HepG2 (cell line): ENCODE measurements at regions not wholly inside any gene's neighbourhood (a gene's known extent, or its start where the extent isn't known, plus 50 kb on each side); places are given as distances from the start of the nearest gene placed in this dataset.

Experiments
- ATF7-NPFF ChIP-seq: sonication (generic); formaldehyde crosslinking; IDR thresholded peaks from 2 replicates; pipeline ENCODE4 v1.8.1; 2023; ENCODE audit warnings: mild to moderate bottlenecking, low read depth, missing genetic modification reagents, moderate library complexity
- DPF2 ChIP-seq: sonication (generic); formaldehyde crosslinking; IDR thresholded peaks from 2 replicates; pipeline ENCODE4 v1.4.0; 2020; ENCODE audit warnings: mild to moderate bottlenecking, low read depth, missing genetic modification reagents, borderline replicate concordance
- MTA1 ChIP-seq: sonication (generic); formaldehyde crosslinking; IDR thresholded peaks from 2 replicates; pipeline ENCODE4 v1.4.0; 2020; ENCODE audit warnings: missing genetic modification reagents, mild to moderate bottlenecking, borderline replicate concordance
- TAF15 ChIP-seq: fragments of 200-400 bp; formaldehyde crosslinking; IDR thresholded peaks from one replicate; pipeline ENCODE4 v1.6.1; 2018; ENCODE audit warnings: mild to moderate bottlenecking, low read depth, low read length; ENCODE audit not compliant: poor library complexity, severe bottlenecking
- TF ChIP-seq, protein P1 (sequence below): sonication (generic); formaldehyde crosslinking; IDR thresholded peaks from 2 replicates; pipeline ENCODE4 v1.9.0; 2022; ENCODE audit warnings: low read depth, missing genetic modification reagents
- TF ChIP-seq, protein P2 (sequence below): sonication (generic); formaldehyde crosslinking; IDR thresholded peaks from 2 replicates; pipeline ENCODE4 v1.4.0; 2020; ENCODE audit warnings: missing genetic modification reagents
- TF ChIP-seq, protein P3 (sequence below): sonication (generic); formaldehyde crosslinking; IDR thresholded peaks from 2 replicates; pipeline ENCODE4 v1.4.0; 2020; ENCODE audit warnings: missing genetic modification reagents, borderline replicate concordance

DNA sequence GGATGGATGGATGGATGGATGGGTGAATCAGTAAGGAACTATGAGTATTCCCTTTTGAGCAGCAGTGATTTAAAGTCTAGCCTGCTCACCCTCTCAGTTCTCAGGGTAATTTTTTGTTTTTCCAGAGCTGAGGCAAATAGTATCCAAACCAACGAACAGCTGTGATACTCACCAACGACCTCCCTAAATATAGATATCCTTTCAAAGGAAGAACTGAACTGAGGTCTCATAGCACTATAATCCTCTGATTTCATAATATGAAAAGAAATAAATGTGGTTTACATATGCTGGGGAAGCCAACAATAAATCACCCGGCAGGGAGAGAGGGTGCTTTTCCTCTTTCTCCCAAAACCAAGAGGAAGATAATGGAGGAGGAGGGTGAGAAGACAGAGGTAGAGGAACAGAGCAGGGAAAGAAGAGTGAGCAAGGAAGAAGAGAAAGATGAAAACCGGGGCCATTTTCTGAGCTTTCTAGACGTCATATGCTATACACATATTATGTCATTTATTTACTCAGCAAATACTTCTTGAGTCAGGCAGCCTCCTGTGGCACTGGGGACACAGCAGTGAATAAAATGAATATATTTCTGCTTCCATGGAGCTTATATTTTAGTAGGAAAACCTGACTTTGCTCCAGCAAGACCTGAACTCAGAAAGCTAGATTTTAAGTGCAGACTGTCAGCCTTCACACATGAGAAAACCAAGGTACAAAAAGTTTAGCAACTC is 710.7 kb upstream of the TBX3 start (continued):
- TF ChIP-seq, protein P1, sequence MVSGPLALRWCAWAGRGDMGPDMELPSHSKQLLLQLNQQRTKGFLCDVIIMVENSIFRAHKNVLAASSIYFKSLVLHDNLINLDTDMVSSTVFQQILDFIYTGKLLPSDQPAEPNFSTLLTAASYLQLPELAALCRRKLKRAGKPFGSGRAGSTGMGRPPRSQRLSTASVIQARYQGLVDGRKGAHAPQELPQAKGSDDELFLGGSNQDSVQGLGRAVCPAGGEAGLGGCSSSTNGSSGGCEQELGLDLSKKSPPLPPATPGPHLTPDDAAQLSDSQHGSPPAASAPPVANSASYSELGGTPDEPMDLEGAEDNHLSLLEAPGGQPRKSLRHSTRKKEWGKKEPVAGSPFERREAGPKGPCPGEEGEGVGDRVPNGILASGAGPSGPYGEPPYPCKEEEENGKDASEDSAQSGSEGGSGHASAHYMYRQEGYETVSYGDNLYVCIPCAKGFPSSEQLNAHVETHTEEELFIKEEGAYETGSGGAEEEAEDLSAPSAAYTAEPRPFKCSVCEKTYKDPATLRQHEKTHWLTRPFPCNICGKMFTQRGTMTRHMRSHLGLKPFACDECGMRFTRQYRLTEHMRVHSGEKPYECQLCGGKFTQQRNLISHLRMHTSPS (CRISPR knock-in tag), result no peak
- no peak for TF ChIP-seq TAF15
- TF ChIP-seq, protein P2, sequence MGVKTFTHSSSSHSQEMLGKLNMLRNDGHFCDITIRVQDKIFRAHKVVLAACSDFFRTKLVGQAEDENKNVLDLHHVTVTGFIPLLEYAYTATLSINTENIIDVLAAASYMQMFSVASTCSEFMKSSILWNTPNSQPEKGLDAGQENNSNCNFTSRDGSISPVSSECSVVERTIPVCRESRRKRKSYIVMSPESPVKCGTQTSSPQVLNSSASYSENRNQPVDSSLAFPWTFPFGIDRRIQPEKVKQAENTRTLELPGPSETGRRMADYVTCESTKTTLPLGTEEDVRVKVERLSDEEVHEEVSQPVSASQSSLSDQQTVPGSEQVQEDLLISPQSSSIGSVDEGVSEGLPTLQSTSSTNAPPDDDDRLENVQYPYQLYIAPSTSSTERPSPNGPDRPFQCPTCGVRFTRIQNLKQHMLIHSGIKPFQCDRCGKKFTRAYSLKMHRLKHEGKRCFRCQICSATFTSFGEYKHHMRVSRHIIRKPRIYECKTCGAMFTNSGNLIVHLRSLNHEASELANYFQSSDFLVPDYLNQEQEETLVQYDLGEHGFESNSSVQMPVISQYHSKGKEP (CRISPR knock-in tag), result no peak
- no peak for TF ChIP-seq MTA1 (CRISPR knock-in tag)
- TF ChIP-seq, protein P3, sequence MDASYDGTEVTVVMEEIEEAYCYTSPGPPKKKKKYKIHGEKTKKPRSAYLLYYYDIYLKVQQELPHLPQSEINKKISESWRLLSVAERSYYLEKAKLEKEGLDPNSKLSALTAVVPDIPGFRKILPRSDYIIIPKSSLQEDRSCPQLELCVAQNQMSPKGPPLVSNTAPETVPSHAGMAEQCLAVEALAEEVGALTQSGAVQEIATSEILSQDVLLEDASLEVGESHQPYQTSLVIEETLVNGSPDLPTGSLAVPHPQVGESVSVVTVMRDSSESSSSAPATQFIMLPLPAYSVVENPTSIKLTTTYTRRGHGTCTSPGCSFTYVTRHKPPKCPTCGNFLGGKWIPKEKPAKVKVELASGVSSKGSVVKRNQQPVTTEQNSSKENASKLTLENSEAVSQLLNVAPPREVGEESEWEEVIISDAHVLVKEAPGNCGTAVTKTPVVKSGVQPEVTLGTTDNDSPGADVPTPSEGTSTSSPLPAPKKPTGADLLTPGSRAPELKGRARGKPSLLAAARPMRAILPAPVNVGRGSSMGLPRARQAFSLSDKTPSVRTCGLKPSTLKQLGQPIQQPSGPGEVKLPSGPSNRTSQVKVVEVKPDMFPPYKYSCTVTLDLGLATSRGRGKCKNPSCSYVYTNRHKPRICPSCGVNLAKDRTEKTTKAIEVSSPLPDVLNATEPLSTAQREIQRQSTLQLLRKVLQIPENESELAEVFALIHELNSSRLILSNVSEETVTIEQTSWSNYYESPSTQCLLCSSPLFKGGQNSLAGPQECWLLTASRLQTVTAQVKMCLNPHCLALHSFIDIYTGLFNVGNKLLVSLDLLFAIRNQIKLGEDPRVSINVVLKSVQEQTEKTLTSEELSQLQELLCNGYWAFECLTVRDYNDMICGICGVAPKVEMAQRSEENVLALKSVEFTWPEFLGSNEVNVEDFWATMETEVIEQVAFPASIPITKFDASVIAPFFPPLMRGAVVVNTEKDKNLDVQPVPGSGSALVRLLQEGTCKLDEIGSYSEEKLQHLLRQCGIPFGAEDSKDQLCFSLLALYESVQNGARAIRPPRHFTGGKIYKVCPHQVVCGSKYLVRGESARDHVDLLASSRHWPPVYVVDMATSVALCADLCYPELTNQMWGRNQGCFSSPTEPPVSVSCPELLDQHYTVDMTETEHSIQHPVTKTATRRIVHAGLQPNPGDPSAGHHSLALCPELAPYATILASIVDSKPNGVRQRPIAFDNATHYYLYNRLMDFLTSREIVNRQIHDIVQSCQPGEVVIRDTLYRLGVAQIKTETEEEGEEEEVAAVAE (CRISPR knock-in tag), result no peak
- no peak for TF ChIP-seq ATF7-NPFF (CRISPR knock-in tag)
- no peak for TF ChIP-seq DPF2
